Endothelial cell of umbilical vein (primary cell): ENCODE measurements at regions not wholly inside any gene's neighbourhood (a gene's known extent, or its start where the extent isn't known, plus 50 kb on each side); places are given as distances from the start of the nearest gene placed in this dataset.

Source experiments
- BruUV-seq: library from RNA; stranded (reverse); fragments of 400-500 nt; replicated peaks from 2 replicates; lab custom pipeline; 2021; lab: Mats Ljungman, UMichigan
- CTCF ChIA-PET: fragments of 300-600, 350-600 bp; sonication (Branson Sonifier 250); formaldehyde crosslinking; loops from one replicate; lab custom pipeline; 2021; ENCODE audit warnings: antibody characterized with exemption, inconsistent platforms; lab: Charles Lee
- POLR2A ChIA-PET: fragments of 300-600, 350-600 bp; sonication (Branson Sonifier 250); formaldehyde crosslinking; loops from one replicate; lab custom pipeline; 2021; ENCODE audit warnings: antibody characterized with exemption, inconsistent platforms; lab: Charles Lee
- DNase-seq: peaks from one replicate; pipeline ENCODE4 v3.0.0-alpha.2; 2011; ENCODE audit warnings: low read depth, low spot score
- FAIRE-seq: peaks from 2 replicates; lab custom pipeline; 2011; peaks lifted over from hg19 to GRCh38; lab: Jason Lieb, UNC
- H2AFZ ChIP-seq: 2 replicates; pipeline ENCODE4 v1.6.0; 2012; ENCODE audit warnings: low read depth, low read length, control low read depth, inconsistent platforms
- H3K27ac ChIP-seq: 2 replicates; pipeline ENCODE4 v1.5.1; 2011; ENCODE audit warnings: low read depth, mild to moderate bottlenecking, control low read depth, low read length, moderate library complexity; ENCODE audit not compliant: insufficient read depth
- H3K27me3 ChIP-seq, 2 experiments: 2 replicates each; pipeline versions ENCODE4 v1.6.0 to v1.6.1; 2011; ENCODE audit warnings: low read length in 2 of 2, mixed read lengths in 1 of 2; ENCODE audit not compliant: control insufficient read depth in 2 of 2, insufficient read depth in 2 of 2
- H3K36me3 ChIP-seq, 2 experiments: 2 replicates in 1 of 2; 3 replicates in 1 of 2; pipeline ENCODE4 v1.5.1; 2011; ENCODE audit warnings: low read length in 2 of 2, mild to moderate bottlenecking in 1 of 2, moderate library complexity in 1 of 2; ENCODE audit not compliant: control insufficient read depth in 2 of 2, insufficient read depth in 2 of 2; ENCODE audit errors: extremely low read depth in 1 of 2
- H3K4me1 ChIP-seq: 3 replicates; pipeline ENCODE4 v1.5.1; 2011; ENCODE audit warnings: mild to moderate bottlenecking, low read length; ENCODE audit not compliant: control insufficient read depth, insufficient read depth; ENCODE audit errors: extremely low read depth
- H3K4me2 ChIP-seq: 2 replicates; pipeline ENCODE4 v1.6.1; 2011; ENCODE audit warnings: low read length, control low read depth, mixed read lengths; ENCODE audit not compliant: insufficient read depth
- H3K4me3 ChIP-seq, 3 experiments: fragments of 200-600 bp in 1 of 3; sonication (generic), shearing (Covaris generic) in 1 of 3; replicated peaks in 1 of 3; 2 replicates each; pipeline ENCODE4 v1.5.1; 2011 to 2016; ENCODE audit warnings: control low read depth in 3 of 3, low read length in 3 of 3, mild to moderate bottlenecking in 2 of 3, inconsistent platforms in 1 of 3, low read depth in 1 of 3, moderate library complexity in 1 of 3; ENCODE audit not compliant: insufficient read depth in 1 of 3
- H3K79me2 ChIP-seq: 2 replicates; pipeline ENCODE4 v1.6.0; 2012; ENCODE audit warnings: low read length, inconsistent platforms; ENCODE audit not compliant: control insufficient read depth, insufficient read depth
- H3K9ac ChIP-seq: replicated peaks from 2 replicates; pipeline ENCODE3; 2011; ENCODE audit warnings: low read length, control low read depth; ENCODE audit not compliant: insufficient read depth; ENCODE audit errors: extremely low read depth
- H3K9me1 ChIP-seq: replicated peaks from 3 replicates; pipeline ENCODE4 v1.6.0; 2011; ENCODE audit warnings: mild to moderate bottlenecking, low read length; ENCODE audit not compliant: control insufficient read depth, insufficient read depth; ENCODE audit errors: extremely low read depth
- H3K9me3 ChIP-seq: replicated peaks from 2 replicates; pipeline ENCODE4 v1.5.1; 2012; ENCODE audit warnings: low read length, inconsistent platforms; ENCODE audit not compliant: control insufficient read depth, insufficient read depth
- H4K20me1 ChIP-seq: replicated peaks from 2 replicates; pipeline ENCODE3; 2011; ENCODE audit warnings: mild to moderate bottlenecking, low read length; ENCODE audit not compliant: control insufficient read depth, insufficient read depth; ENCODE audit errors: extremely low read depth
- EZH2 ChIP-seq: IDR thresholded peaks from 2 replicates; pipeline ENCODE4 v1.6.1; 2012; ENCODE audit warnings: borderline replicate concordance, low read depth, mild to moderate bottlenecking, moderate library complexity, low read length, inconsistent platforms; ENCODE audit not compliant: severe bottlenecking
- FOS ChIP-seq: IDR thresholded peaks from 2 replicates; pipeline ENCODE4 v1.6.1; 2011; ENCODE audit warnings: mild to moderate bottlenecking, low read length, moderate library complexity, borderline replicate concordance; ENCODE audit not compliant: insufficient read depth
- GATA2 ChIP-seq: IDR thresholded peaks from 2 replicates; pipeline ENCODE4 v1.7.0; 2011; ENCODE audit warnings: low read depth, mild to moderate bottlenecking, moderate library complexity, mixed read lengths, low read length; ENCODE audit not compliant: insufficient read length, insufficient read depth
- JUN ChIP-seq: IDR thresholded peaks from 2 replicates; pipeline ENCODE4 v1.6.1; 2011; ENCODE audit warnings: borderline replicate concordance, low read depth; ENCODE audit not compliant: insufficient read length, insufficient read depth
- MYC ChIP-seq: IDR thresholded peaks from one replicate; pipeline ENCODE4 v1.6.1; 2011; ENCODE audit warnings: mild to moderate bottlenecking, low read depth, low read length
- POLR2A ChIP-seq: IDR thresholded peaks from 2 replicates; pipeline ENCODE4 v1.6.1; 2012; ENCODE audit warnings: low read depth, mild to moderate bottlenecking, control low read depth, low read length
- POLR2AphosphoS5 ChIP-seq: IDR thresholded peaks from 2 replicates; pipeline ENCODE4 v1.6.1; 2012; ENCODE audit warnings: low read depth, mild to moderate bottlenecking, control low read depth, low read length, moderate library complexity; ENCODE audit not compliant: insufficient read depth
- dilution Hi-C: fragments of 300-500 bp; cut with MboI; formaldehyde crosslinking; loops from one replicate; pipeline ENCODE4 v1.15.0; 2019; ENCODE audit warnings: low sequenced_read_pairs; ENCODE audit not compliant: extremely low pct_ligation_motif_present
- intact Hi-C: fragments of 100-400 bp; cut with micrococcal nuclease; formaldehyde crosslinking; loops from one replicate; pipeline ENCODE4 v1.10.0; 2022
- TF ChIP-seq, protein P1 (sequence below), 2 donors: IDR thresholded peaks; 1 replicate in 1 of 2; 2 replicates in 1 of 2; pipeline ENCODE4 v1.5.1; 2011; ENCODE audit warnings: low read length in 2 of 2, mild to moderate bottlenecking in 2 of 2, moderate library complexity in 2 of 2, control low read depth in 1 of 2, inconsistent platforms in 1 of 2, low read depth in 1 of 2; ENCODE audit not compliant: insufficient read depth in 1 of 2; ENCODE audit errors: extremely low read depth in 1 of 2
- TF ChIP-seq, protein P2 (sequence below): IDR thresholded peaks from 2 replicates; pipeline ENCODE4 v1.6.1; 2011; ENCODE audit not compliant: insufficient read depth, insufficient read length

DNA sequence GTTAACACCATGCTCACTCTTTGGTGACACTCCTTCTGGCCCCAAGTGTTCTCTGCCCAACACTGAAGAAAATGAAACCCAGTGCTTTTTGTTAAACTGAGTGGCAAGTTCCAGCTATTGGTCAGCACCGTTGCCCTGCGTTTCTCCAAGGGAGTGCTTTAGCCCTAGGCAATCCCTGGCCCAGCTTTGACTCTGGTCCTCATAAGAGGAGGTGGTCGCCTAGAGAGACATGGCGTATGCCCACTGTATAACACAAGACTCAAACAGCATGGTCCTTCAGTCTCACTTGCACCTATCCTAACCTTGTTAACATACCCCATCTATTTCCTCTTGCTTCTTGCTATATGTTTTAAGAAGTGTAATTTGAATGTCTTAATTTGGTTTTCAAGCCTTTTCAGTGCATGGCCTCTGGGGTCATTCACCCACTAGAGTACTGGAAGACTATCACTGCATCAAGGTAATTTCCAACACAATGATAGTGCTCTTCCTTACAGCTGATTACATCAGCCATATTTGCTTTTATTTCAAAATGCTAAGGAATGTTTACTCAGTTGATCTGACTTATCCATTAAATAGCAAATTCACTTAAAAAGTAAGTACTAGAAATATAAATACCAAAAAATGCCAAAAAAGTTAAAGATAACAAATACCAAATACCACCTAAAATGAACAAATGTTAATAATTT lies 190.5 kb upstream of the SOX21 start:
- H3K4me3 ChIP-seq = no peak overlapping the region
- intact Hi-C loops = no loop called here
- H3K9ac ChIP-seq = no peak overlapping the region
- H3K27me3 ChIP-seq = peaks cover 3 to 14% of the 10 kb centered on the region in 2 experiments
- ChIA-PET CTCF (interaction anchor here (1.4 kb wide), 1 partner anchor 11 kb away, joined by 3 read pairs; no protein-coding TSS in a partner anchor), POLR2A (no interaction called here)
- no peaks in the 10 kb centered on the region for H3K9me3 ChIP-seq
- dilution Hi-C loops = no loop called here
- FAIRE-seq (no peak), DNase-seq (no peak)
- H2AFZ ChIP-seq = no peak overlapping the region
- no TSS peak for BruUV-seq
- no peaks in the 10 kb centered on the region for H3K4me1 ChIP-seq
- no peaks in the 10 kb centered on the region for H3K9me1 ChIP-seq
- no peaks in the 10 kb centered on the region for H3K79me2 ChIP-seq
- TF ChIP-seq POLR2AphosphoS5 = no peak
- no peak for TF ChIP-seq EZH2
- TF ChIP-seq JUN = no peak
- TF ChIP-seq, protein P1, sequence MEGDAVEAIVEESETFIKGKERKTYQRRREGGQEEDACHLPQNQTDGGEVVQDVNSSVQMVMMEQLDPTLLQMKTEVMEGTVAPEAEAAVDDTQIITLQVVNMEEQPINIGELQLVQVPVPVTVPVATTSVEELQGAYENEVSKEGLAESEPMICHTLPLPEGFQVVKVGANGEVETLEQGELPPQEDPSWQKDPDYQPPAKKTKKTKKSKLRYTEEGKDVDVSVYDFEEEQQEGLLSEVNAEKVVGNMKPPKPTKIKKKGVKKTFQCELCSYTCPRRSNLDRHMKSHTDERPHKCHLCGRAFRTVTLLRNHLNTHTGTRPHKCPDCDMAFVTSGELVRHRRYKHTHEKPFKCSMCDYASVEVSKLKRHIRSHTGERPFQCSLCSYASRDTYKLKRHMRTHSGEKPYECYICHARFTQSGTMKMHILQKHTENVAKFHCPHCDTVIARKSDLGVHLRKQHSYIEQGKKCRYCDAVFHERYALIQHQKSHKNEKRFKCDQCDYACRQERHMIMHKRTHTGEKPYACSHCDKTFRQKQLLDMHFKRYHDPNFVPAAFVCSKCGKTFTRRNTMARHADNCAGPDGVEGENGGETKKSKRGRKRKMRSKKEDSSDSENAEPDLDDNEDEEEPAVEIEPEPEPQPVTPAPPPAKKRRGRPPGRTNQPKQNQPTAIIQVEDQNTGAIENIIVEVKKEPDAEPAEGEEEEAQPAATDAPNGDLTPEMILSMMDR (IDR thresholded peaks at IDR 0.05; ENCODE audit: extremely low read depth in 1 of 2, insufficient read depth in 1 of 2, low read depth in 1 of 2, low read length in 2 of 2) = no peak
- TF ChIP-seq MYC = no peak
- TF ChIP-seq, protein P2, sequence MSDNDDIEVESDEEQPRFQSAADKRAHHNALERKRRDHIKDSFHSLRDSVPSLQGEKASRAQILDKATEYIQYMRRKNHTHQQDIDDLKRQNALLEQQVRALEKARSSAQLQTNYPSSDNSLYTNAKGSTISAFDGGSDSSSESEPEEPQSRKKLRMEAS = no peak
- TF ChIP-seq FOS = no peak
- TF ChIP-seq POLR2A = no peak
- no peak for TF ChIP-seq GATA2
- no peak overlapping the region for H3K27ac ChIP-seq
- H3K4me2 ChIP-seq = no peak overlapping the region
- H4K20me1 ChIP-seq = no peaks in the 10 kb centered on the region
- H3K36me3 ChIP-seq = no peaks in the 10 kb centered on the region
